HG03342 (cell line): ENCODE measurements at regions not wholly inside any gene's neighbourhood (a gene's known extent, or its start where the extent isn't known, plus 50 kb on each side); places are given as distances from the start of the nearest gene placed in this dataset.
"Not testable (repeated sequence)": the region's sequence is repeated elsewhere in the genome, so short reads cannot be mapped to it uniquely, and the experiment has no call there.

ENCODE experiments used
- ATAC-seq: cut with Tn5 transposase; IDR thresholded peaks from one replicate; pipeline ENCODE4 v1.9.1; 2021; ENCODE audit warnings: mild to moderate bottlenecking, moderate library complexity; ENCODE audit not compliant: unreplicated experiment

DNA sequence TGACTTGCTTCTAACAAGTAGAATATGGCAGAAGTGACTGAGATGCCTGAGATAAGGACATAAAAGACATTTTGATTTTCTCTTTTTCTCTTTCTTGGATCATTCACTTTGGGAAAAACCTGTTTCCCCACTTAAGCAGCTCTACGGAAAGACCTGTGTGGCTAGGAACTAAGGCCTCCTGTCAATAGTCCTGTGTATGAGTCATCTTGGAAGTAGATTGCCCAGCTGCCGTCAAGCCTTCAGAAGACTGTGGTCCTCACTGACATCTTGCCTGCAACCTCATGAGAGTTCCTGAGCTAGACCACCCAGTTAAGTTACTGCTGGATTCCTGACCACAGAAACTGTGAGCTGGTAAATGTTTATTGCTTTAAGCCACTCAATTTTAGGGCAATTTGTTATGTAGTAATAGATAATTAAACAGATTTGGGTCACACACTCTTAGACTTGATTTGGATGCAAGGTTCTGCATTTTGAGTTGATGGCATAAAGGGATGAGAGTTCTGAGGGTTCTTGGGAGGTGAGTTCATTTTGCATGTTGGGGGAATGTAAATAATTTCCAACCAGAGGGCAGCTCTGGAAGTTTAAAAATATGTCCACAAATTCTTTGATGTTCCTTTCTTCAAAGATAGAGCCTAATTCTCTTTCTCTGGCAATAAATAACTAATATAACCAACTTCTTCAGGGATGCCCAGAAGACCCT is 229.2 kb downstream of the SQOR start:
- no peak for ATAC-seq

GRCh38 chr15:45866616-45867015 is 231.8 kb downstream of the SQOR start:
- no peak for ATAC-seq

DNA sequence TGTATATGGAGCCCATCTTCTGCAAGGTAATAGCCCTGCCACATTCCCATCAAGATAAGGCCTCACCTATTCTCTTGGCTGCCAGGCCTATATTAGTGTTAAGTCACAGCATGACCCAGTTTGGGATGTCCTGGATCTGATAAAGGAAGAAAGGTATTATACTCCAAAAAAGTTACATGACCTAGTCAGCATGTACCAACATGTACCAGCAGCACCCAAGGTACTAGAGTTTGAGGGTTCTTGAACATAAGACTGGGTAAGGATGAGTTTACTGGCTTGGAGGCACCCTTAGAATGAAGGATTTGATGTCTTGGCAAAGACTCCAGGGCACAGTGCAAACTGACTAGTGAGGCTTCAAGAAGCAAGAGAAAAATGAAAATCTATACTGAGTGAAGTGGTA is 232.5 kb downstream of the SQOR start:
- ATAC-seq, result no peak

GRCh38 chr15:45868109-45868691 is 233.4 kb downstream of the SQOR start:
- ATAC-seq, result no peak

DNA sequence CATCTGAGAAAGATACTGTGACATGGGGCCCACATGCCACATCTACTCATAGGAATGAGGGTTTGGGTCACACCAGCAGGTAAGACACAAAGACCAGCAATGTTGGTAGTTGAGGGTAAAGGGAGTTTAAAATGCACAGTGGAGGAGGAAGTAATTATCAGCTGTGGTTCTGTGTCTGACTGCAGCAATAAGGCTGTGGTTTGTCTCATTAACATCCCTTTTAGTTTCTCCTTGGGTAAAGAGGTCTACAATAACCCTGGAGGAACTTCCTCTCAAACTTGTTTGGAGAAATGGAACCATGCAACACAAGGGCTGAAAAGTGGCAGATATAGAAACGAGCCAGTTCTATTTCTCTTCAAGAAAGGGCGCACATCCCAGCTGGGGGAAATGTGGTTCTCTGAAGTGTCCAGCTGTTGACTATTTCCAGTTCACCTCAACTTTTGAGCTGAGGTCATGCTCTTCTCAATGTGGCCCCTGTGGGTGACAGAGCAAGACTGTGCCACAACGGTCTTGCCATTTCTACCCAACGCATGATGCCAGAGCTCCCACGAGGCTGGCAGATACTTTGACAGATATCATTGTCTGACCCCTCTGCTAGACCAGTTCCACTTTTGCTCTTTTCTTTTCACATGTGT is 234.3 kb downstream of the SQOR start:
- ATAC-seq, result peak; percentile 52

- no peak for ATAC-seq
These were observed 236.5 kb downstream of the SQOR start for GRCh38 chr15:45871121-45871855.

DNA sequence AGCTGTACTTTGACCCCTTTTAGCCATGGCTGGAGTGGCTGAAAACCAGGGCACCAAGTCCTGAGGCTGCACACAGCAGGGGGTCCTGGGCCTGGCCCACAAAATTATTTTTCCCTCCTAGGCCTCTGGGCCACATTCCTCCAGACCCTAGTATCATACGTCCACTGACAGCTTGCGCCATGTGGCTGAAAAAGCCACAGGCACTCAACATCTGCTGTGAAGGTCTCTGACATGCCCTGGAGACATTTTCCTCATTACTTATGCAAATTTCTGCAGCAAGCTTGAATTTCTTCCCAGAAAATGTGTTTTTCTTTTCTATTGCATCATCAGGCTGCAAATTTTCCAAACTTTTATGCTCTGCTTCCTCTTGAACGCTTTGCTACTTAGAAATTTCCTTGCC is 239.0 kb downstream of the SQOR start:
- ATAC-seq, result no peak

GRCh38 chr15:45874566-45874965 is 239.7 kb downstream of the SQOR start:
- not testable (repeated sequence) for ATAC-seq

GRCh38 chr15:45884289-45884688 is 249.5 kb downstream of the SQOR start:
- ATAC-seq, result no peak

GRCh38 chr15:45884755-45885445 is 250.1 kb downstream of the SQOR start:
- no peak for ATAC-seq

- no peak for ATAC-seq
These were observed 251.0 kb downstream of the SQOR start for GRCh38 chr15:45885801-45886200.

GRCh38 chr15:45891766-45892165 is 256.9 kb downstream of the SQOR start:
- ATAC-seq, result no peak

GRCh38 chr15:45892182-45892581 is 257.4 kb downstream of the SQOR start:
- ATAC-seq, result no peak

DNA sequence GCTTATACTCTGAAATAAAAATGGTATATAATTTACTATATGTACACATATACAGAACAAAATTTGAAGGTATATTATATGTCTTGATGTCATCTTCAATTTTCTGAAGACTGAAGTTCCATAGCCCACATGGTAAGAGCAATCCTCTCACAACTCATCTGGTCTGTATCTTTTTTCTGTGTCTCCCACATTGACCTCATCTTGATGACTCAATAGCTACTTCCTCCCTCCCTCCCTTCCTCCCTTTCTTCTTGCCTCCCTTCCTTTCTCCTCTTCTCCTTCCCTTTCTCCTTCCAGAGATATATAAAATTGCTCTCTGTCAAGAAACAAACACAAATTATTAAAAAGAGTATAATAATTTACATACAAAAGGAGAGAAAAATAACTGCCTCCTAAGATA is 268.5 kb downstream of the SQOR start:
- no peak for ATAC-seq

GRCh38 chr15:45904019-45904418 is 269.2 kb downstream of the SQOR start:
- ATAC-seq, result no peak

GRCh38 chr15:45906230-45906629 is 271.4 kb downstream of the SQOR start:
- no peak for ATAC-seq

DNA sequence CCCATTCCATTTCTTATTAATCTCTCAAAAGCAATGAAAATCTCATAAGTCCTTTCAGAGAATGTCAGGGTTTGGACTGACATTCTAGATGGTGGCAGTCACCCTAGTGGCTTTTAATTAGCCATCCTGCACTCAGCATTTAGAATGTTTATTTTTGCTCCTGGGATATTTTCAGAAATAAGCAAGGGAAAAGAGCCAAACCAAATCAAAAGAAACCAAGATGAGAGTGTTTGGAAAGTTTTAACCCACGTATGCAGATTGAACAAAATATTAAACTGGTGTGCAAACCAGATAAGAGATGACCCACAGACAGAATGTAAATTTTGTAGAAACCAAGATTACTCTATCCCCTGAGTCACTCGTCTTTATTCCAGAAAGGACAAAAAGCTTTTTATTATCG is 275.8 kb downstream of the SQOR start:
- ATAC-seq, result no peak

GRCh38 chr15:45913451-45913850 is 278.6 kb downstream of the SQOR start:
- no peak for ATAC-seq

- ATAC-seq, result no peak
These were observed 279.6 kb downstream of the SQOR start for GRCh38 chr15:45914425-45914824.

- no peak for ATAC-seq
These were observed 284.0 kb downstream of the SQOR start for GRCh38 chr15:45918839-45919238.

GRCh38 chr15:45919806-45920205 is 285.0 kb downstream of the SQOR start:
- ATAC-seq, result no peak
